Caco-2 (cell line): ENCODE measurements at regions not wholly inside any gene's neighbourhood (a gene's known extent, or its start where the extent isn't known, plus 50 kb on each side); places are given as distances from the start of the nearest gene placed in this dataset.

Source experiments
- BruUV-seq: library from RNA; stranded (reverse); fragments of 400-500 nt; replicated peaks from 2 replicates; lab custom pipeline; 2021; lab: Mats Ljungman, UMichigan
- CTCF ChIA-PET: fragments of 300-600 bp; sonication (Branson Sonifier 250); formaldehyde crosslinking; loops from one replicate; lab custom pipeline; 2022; ENCODE audit warnings: antibody characterized with exemption; lab: Charles Lee
- POLR2A ChIA-PET: fragments of 300-600 bp; sonication (Branson Sonifier 250); formaldehyde crosslinking; loops from one replicate; lab custom pipeline; 2022; ENCODE audit warnings: antibody characterized with exemption; lab: Charles Lee
- DNase-seq, 2 experiments: peaks; one replicate each; pipeline versions ENCODE4 v3.0.0 to v3.0.0-alpha.2; 2020 to 2022
- H3K27me3 ChIP-seq: replicated peaks from 2 replicates; pipeline ENCODE4 v1.6.0; 2011; ENCODE audit warnings: low read length; ENCODE audit not compliant: control insufficient read depth, insufficient read depth
- H3K36me3 ChIP-seq: 2 replicates; pipeline ENCODE4 v1.5.1; 2011; ENCODE audit warnings: low read length; ENCODE audit not compliant: control insufficient read depth, insufficient read depth
- H3K4me1 ChIP-seq: fragments of 250-450 bp; sonication (Bioruptor Pico); 2 replicates; pipeline ENCODE4 v1.5.1; 2020; ENCODE audit warnings: mild to moderate bottlenecking
- H3K4me3 ChIP-seq: 2 replicates; pipeline ENCODE4 v1.5.1; 2011; ENCODE audit warnings: low read depth, mild to moderate bottlenecking, control low read depth, low read length
- H3K9me3 ChIP-seq: fragments of 250-450 bp; sonication (Bioruptor Pico); 2 replicates; pipeline ENCODE4 v1.5.1; 2020; ENCODE audit warnings: mild to moderate bottlenecking, moderate library complexity
- H3K27ac Mint-ChIP-seq: one replicate; pipeline ENCODE4 v1.8.0; 2022; ENCODE audit warnings: mixed read lengths; ENCODE audit not compliant: unreplicated experiment
- H3K27me3 Mint-ChIP-seq: one replicate; pipeline ENCODE4 v1.8.0; 2022; ENCODE audit warnings: mixed read lengths; ENCODE audit not compliant: insufficient read depth, unreplicated experiment
- H3K36me3 Mint-ChIP-seq: one replicate; pipeline ENCODE4 v1.8.0; 2022; ENCODE audit warnings: mild to moderate bottlenecking, mixed read lengths; ENCODE audit not compliant: insufficient read depth, unreplicated experiment
- H3K4me1 Mint-ChIP-seq: one replicate; pipeline ENCODE4 v1.8.0; 2022; ENCODE audit warnings: low read depth, mixed read lengths; ENCODE audit not compliant: unreplicated experiment
- H3K4me3 Mint-ChIP-seq: one replicate; pipeline ENCODE4 v1.8.0; 2022; ENCODE audit warnings: mild to moderate bottlenecking, moderate library complexity, mixed read lengths; ENCODE audit not compliant: unreplicated experiment
- H3K9me3 Mint-ChIP-seq: one replicate; pipeline ENCODE4 v1.8.0; 2022; ENCODE audit warnings: mixed read lengths; ENCODE audit not compliant: unreplicated experiment
- intact Hi-C: fragments of 100-400 bp; cut with micrococcal nuclease; formaldehyde crosslinking; loops from one replicate; pipeline ENCODE4 v1.10.0; 2022; ENCODE audit not compliant: unreplicated experiment
- TF ChIP-seq, protein P1 (sequence below), 2 experiments: fragments of 200-600 bp in 1 of 2; IDR thresholded peaks; 1 replicate in 1 of 2; 2 replicates in 1 of 2; pipeline versions ENCODE4 v1.5.1 to v1.8.0; 2011 to 2022; ENCODE audit warnings: antibody characterized with exemption in 1 of 2, control low read depth in 1 of 2, inconsistent platforms in 1 of 2, low read depth in 1 of 2, low read length in 1 of 2, mild to moderate bottlenecking in 1 of 2, moderate library complexity in 1 of 2; ENCODE audit not compliant: insufficient read depth in 1 of 2, severe bottlenecking in 1 of 2, unreplicated experiment in 1 of 2

DNA sequence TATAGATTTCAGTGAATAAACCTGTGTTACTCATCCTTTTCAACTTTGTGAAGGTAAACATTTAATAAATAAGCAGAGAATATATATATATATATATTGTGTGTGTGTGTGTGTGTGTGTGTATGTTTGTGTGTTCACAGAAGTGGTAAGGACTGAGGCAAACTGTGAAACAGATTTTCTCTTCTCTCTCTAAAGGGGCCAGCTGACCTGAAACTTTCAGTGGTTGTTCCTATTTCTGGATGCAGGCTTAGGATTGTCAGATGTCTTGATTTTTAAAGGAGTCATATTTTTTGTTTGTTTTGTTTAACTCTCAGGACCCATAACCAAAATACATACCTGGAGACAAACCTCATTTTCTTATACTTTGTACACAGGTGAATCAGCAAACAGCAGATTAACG, 714.9 kb upstream of the MEF2C start:
- TF ChIP-seq, protein P1, sequence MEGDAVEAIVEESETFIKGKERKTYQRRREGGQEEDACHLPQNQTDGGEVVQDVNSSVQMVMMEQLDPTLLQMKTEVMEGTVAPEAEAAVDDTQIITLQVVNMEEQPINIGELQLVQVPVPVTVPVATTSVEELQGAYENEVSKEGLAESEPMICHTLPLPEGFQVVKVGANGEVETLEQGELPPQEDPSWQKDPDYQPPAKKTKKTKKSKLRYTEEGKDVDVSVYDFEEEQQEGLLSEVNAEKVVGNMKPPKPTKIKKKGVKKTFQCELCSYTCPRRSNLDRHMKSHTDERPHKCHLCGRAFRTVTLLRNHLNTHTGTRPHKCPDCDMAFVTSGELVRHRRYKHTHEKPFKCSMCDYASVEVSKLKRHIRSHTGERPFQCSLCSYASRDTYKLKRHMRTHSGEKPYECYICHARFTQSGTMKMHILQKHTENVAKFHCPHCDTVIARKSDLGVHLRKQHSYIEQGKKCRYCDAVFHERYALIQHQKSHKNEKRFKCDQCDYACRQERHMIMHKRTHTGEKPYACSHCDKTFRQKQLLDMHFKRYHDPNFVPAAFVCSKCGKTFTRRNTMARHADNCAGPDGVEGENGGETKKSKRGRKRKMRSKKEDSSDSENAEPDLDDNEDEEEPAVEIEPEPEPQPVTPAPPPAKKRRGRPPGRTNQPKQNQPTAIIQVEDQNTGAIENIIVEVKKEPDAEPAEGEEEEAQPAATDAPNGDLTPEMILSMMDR (IDR thresholded peaks at IDR 0.05; ENCODE audit: insufficient read depth in 1 of 2, low read depth in 1 of 2, low read length in 1 of 2, severe bottlenecking in 1 of 2, unreplicated experiment in 1 of 2): no peak
- Histone ChIP-seq H3K36me3 (no peaks in the 10 kb centered on the region), H3K4me1 (no peaks in the 10 kb centered on the region), H3K4me3 (no peak overlapping the region), H3K27me3 (no peaks in the 10 kb centered on the region), H3K9me3 (no peaks in the 10 kb centered on the region)
- Mint-ChIP-seq H3K36me3 (no peaks in the 10 kb centered on the region), H3K27me3 (peaks cover 11% of the 10 kb centered on the region), H3K9me3 (no peaks in the 10 kb centered on the region), H3K4me1 (no peaks in the 10 kb centered on the region), H3K4me3 (no peak overlapping the region), H3K27ac (no peak overlapping the region)
- ChIA-PET POLR2A (no interaction called here), CTCF (no interaction called here)
- intact Hi-C loops: no loop called here
- BruUV-seq: no TSS peak
- DNase-seq: no peak

DNA sequence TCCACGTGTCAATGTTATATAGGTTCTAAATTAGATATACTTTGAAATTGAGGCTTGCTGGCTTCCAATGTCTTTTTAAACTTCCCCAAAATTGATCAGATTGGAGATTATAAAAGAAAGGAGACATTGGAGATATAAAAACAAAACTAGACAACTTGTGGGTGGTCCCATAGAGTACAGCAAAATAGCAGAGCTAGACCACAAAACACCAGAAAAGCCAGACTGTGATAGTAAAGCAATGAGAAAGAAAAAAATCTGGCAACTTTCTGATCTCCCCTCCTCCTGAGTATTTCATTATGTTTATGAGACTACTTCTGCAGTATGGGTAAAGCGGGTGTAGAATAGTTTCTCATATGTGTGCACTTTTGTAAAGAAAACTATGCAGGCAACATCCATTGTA, 713.8 kb upstream of the MEF2C start:
- H3K27ac Mint-ChIP-seq: no peak overlapping the region
- no peaks in the 10 kb centered on the region for H3K27me3 ChIP-seq
- no peak for DNase-seq
- H3K4me1 Mint-ChIP-seq: no peaks in the 10 kb centered on the region
- TF ChIP-seq, protein P1 (IDR thresholded peaks at IDR 0.05; ENCODE audit: insufficient read depth in 1 of 2, low read depth in 1 of 2, low read length in 1 of 2, severe bottlenecking in 1 of 2, unreplicated experiment in 1 of 2): no peak
- no TSS peak for BruUV-seq
- no peaks in the 10 kb centered on the region for H3K36me3 ChIP-seq
- H3K9me3 ChIP-seq: no peaks in the 10 kb centered on the region
- no peak overlapping the region for H3K4me3 Mint-ChIP-seq
- POLR2A ChIA-PET: no interaction called here
- H3K27me3 Mint-ChIP-seq: peaks cover 8% of the 10 kb centered on the region
- H3K9me3 Mint-ChIP-seq: no peaks in the 10 kb centered on the region
- intact Hi-C loops: no loop called here
- no peaks in the 10 kb centered on the region for H3K36me3 Mint-ChIP-seq
- no peaks in the 10 kb centered on the region for H3K4me1 ChIP-seq
- CTCF ChIA-PET: no interaction called here
- no peak overlapping the region for H3K4me3 ChIP-seq

DNA sequence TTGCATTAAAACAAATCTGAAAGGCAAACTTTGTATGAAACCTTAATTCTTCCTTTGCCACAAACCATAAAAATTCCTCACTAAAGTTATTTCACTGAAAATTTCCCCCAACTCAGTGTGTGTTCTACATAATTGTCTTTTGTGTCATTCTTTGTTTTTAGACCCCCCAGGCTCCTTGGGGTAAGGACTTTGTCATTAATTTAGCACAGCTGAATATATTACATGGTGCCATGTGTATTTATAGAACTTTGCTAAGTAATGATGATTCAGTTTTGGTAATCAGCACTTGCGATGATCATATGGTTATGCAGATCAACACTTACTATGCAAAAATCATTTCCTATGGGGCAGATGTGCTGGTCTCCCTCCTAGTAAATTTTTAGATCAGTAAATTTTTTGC, 712.1 kb upstream of the MEF2C start:
- Histone ChIP-seq H3K36me3 (no peaks in the 10 kb centered on the region), H3K4me1 (no peaks in the 10 kb centered on the region), H3K27me3 (no peaks in the 10 kb centered on the region), H3K4me3 (no peak overlapping the region), H3K9me3 (no peaks in the 10 kb centered on the region)
- ChIA-PET CTCF (no interaction called here), POLR2A (no interaction called here)
- Mint-ChIP-seq H3K27ac (no peak overlapping the region), H3K36me3 (no peaks in the 10 kb centered on the region), H3K4me1 (no peaks in the 10 kb centered on the region), H3K4me3 (no peak overlapping the region), H3K9me3 (no peaks in the 10 kb centered on the region), H3K27me3 (peaks cover 8% of the 10 kb centered on the region)
- no peak for DNase-seq
- TF ChIP-seq, protein P1 (IDR thresholded peaks at IDR 0.05; ENCODE audit: insufficient read depth in 1 of 2, low read depth in 1 of 2, low read length in 1 of 2, severe bottlenecking in 1 of 2, unreplicated experiment in 1 of 2): no peak
- intact Hi-C loops: no loop called here
- BruUV-seq: no TSS peak
